Upper lobe of left lung (tissue), 6 donors: ENCODE measurements at regions not wholly inside any gene's neighbourhood (a gene's known extent, or its start where the extent isn't known, plus 50 kb on each side); places are given as distances from the start of the nearest gene placed in this dataset.

Source experiments
- ATAC-seq, 2 donors: fragments of 200-7000 bp; cut with Tn5 transposase; one replicate each; pipeline ENCODE4 v1.9.1; 2022; ENCODE audit warnings: mild to moderate bottlenecking in 2 of 2, moderate library complexity in 2 of 2; ENCODE audit not compliant: low FRiP score in 2 of 2
- DNase-seq, 2 donors: peaks; one replicate each; pipeline ENCODE4 v3.0.0-alpha.2; 2019 to 2020
- H3K27ac ChIP-seq, 4 donors: fragments of 200-600 bp; sonication (generic); one replicate each; pipeline ENCODE4 v1.5.1; 2016 to 2019
- H3K27me3 ChIP-seq, 4 donors: fragments of 200-600 bp; sonication (generic); one replicate each; pipeline ENCODE4 v1.5.1; 2017 to 2019
- H3K36me3 ChIP-seq, 4 donors: fragments of 200-600 bp; sonication (generic); one replicate each; pipeline ENCODE4 v1.5.1; 2016 to 2019
- H3K4me1 ChIP-seq, 4 donors: fragments of 200-600 bp; sonication (generic); one replicate each; pipeline ENCODE4 v1.5.1; 2018 to 2019
- H3K4me3 ChIP-seq, 4 donors: fragments of 200-600 bp; sonication (generic); one replicate each; pipeline ENCODE4 v1.5.1; 2017 to 2019; ENCODE audit warnings: mild to moderate bottlenecking in 2 of 4, moderate library complexity in 1 of 4
- H3K9me3 ChIP-seq, 4 donors: fragments of 200-600 bp; sonication (generic); one replicate each; pipeline ENCODE4 v1.5.1; 2018 to 2019
- CTCF ChIP-seq, 6 experiments: fragments of 450-650 bp in 4 of 6; fragments of 200-600 bp in 2 of 6; sonication (generic) in 2 of 6; IDR thresholded peaks; one replicate each; pipeline ENCODE4 v1.5.1; 2016 to 2019; ENCODE audit warnings: antibody characterized with exemption in 6 of 6
- EP300 ChIP-seq, 4 donors: sonication (generic); formaldehyde crosslinking; IDR thresholded peaks; one replicate each; pipeline ENCODE4 v1.5.1; 2017; ENCODE audit warnings: antibody characterized with exemption in 4 of 4, control low read depth in 2 of 4
- POLR2A ChIP-seq, 4 donors: fragments of 450-650 bp; IDR thresholded peaks; one replicate each; pipeline ENCODE4 v1.5.1; 2016 to 2017; ENCODE audit warnings: antibody characterized with exemption in 4 of 4, mild to moderate bottlenecking in 2 of 4
- POLR2AphosphoS5 ChIP-seq, 2 donors: sonication (generic); formaldehyde crosslinking; IDR thresholded peaks; one replicate each; pipeline ENCODE4 v1.5.1; 2017; ENCODE audit warnings: antibody characterized with exemption in 2 of 2
- WGBS, 2 donors: methylation state at CpG; one replicate each; pipeline ENCODE4 v1.1.5; 2017 to 2018; 5-methylcytosine and 5-hydroxymethylcytosine counted together
- donor health status: DM: no; HTN: no; CAD: no; lungs with moderate emphysema.
- donor health status: DM: no; HTN: yes; CAD: no; lungs with severe emphysema.

- no peaks in the 10 kb centered on the region for H3K9me3 ChIP-seq
- H3K27me3 ChIP-seq, result no peaks in the 10 kb centered on the region
- H3K27ac ChIP-seq, result no peak overlapping the region
- DNase-seq (peak in 1 of 2 donors; percentile 14), ATAC-seq (no peak)
- peaks cover 2 to 9% (median 5%) of the 10 kb centered on the region in 4 donors for H3K4me1 ChIP-seq
- 67 to 84% methylated on average over 4 to 6 of the region's 6 CpGs for WGBS, 2 donors
- no peak overlapping the region for H3K4me3 ChIP-seq
- no peaks in the 10 kb centered on the region for H3K36me3 ChIP-seq
- TF ChIP-seq EP300 (IDR thresholded peaks at IDR 0.05) (no peak), CTCF (IDR thresholded peaks at IDR 0.05) (no peak), POLR2AphosphoS5 (IDR thresholded peaks at IDR 0.05) (no peak)
These were observed 87.0 kb downstream of the SPP2 start for GRCh38 chr2:234137400-234138014.

GRCh38 chr2:234136461-234136860 is 86.0 kb downstream of the SPP2 start:
- no peak overlapping the region for H3K27ac ChIP-seq
- H3K9me3 ChIP-seq, result no peaks in the 10 kb centered on the region
- H3K4me3 ChIP-seq, result no peak overlapping the region
- DNase-seq, result no peak
- TF ChIP-seq EP300 (IDR thresholded peaks at IDR 0.05) (no peak), POLR2AphosphoS5 (IDR thresholded peaks at IDR 0.05) (no peak), CTCF (IDR thresholded peaks at IDR 0.05) (no peak), POLR2A (IDR thresholded peaks at IDR 0.05) (no peak)
- ATAC-seq, result no peak
- no peaks in the 10 kb centered on the region for H3K27me3 ChIP-seq
- no peaks in the 10 kb centered on the region for H3K36me3 ChIP-seq
- H3K4me1 ChIP-seq, result peaks cover 2 to 9% (median 5%) of the 10 kb centered on the region in 4 donors

GRCh38 chr2:234135750-234136221 is 85.3 kb downstream of the SPP2 start:
- peak; percentile 51 to 60 for DNase-seq
- TF ChIP-seq EP300 (IDR thresholded peaks at IDR 0.05) (no peak), CTCF (IDR thresholded peaks at IDR 0.05) (peak; percentile 42 to 80 (median 70)), POLR2AphosphoS5 (IDR thresholded peaks at IDR 0.05) (no peak), POLR2A (IDR thresholded peaks at IDR 0.05) (no peak)
- H3K36me3 ChIP-seq, result no peaks in the 10 kb centered on the region
- H3K27me3 ChIP-seq, result no peaks in the 10 kb centered on the region
- peaks cover 2 to 14% (median 5%) of the 10 kb centered on the region in 4 donors for H3K4me1 ChIP-seq
- ATAC-seq, result peak; percentile 64 to 83
- 36 to 39% methylated on average over 5 to 13 of the region's 16 CpGs for WGBS, 2 donors
- H3K9me3 ChIP-seq, result no peaks in the 10 kb centered on the region
- H3K27ac ChIP-seq, result no peak overlapping the region
- no peak overlapping the region for H3K4me3 ChIP-seq

GRCh38 chr2:234134496-234134895 is 84.0 kb downstream of the SPP2 start:
- TF ChIP-seq POLR2A (IDR thresholded peaks at IDR 0.05) (no peak), CTCF (IDR thresholded peaks at IDR 0.05) (no peak), EP300 (IDR thresholded peaks at IDR 0.05) (no peak), POLR2AphosphoS5 (IDR thresholded peaks at IDR 0.05) (no peak)
- ATAC-seq (no peak), DNase-seq (no peak)
- WGBS, 2 donors, result 87 to 92% methylated on average over 6 of the region's 6 CpGs
- Histone ChIP-seq H3K27ac (no peak overlapping the region), H3K4me1 (peaks cover 2 to 14% (median 5%) of the 10 kb centered on the region in 4 donors), H3K36me3 (no peaks in the 10 kb centered on the region), H3K27me3 (no peaks in the 10 kb centered on the region), H3K9me3 (no peaks in the 10 kb centered on the region), H3K4me3 (no peak overlapping the region)

- WGBS, 2 donors, result 57 to 73% methylated on average over 3 to 4 of the region's 4 CpGs
- H3K4me1 ChIP-seq, result peaks cover 2 to 14% (median 5%) of the 10 kb centered on the region in 4 donors
- no peak for ATAC-seq
These were observed 82.5 kb downstream of the SPP2 start for GRCh38 chr2:234133004-234133403.

More at GRCh38 chr2:234133004-234133403, 82.5 kb downstream of the SPP2 start:
- no peak for DNase-seq
- H3K9me3 ChIP-seq, result no peaks in the 10 kb centered on the region
- H3K4me3 ChIP-seq, result no peak overlapping the region
- TF ChIP-seq POLR2AphosphoS5 (IDR thresholded peaks at IDR 0.05), result no peak
- no peak overlapping the region for H3K27ac ChIP-seq
- H3K36me3 ChIP-seq, result no peaks in the 10 kb centered on the region
- H3K27me3 ChIP-seq, result no peaks in the 10 kb centered on the region
